Skeletal muscle tissue (tissue), 3 donors: ENCODE measurements at regions not wholly inside any gene's neighbourhood (a gene's known extent, or its start where the extent isn't known, plus 50 kb on each side); places are given as distances from the start of the nearest gene placed in this dataset.
"Not testable (repeated sequence)": the region's sequence is repeated elsewhere in the genome, so short reads cannot be mapped to it uniquely, and the experiment has no call there.

Experiments used
- H3K27ac ChIP-seq: one replicate; pipeline ENCODE4 v1.7.0; 2013; ENCODE audit warnings: mild to moderate bottlenecking, low read depth, low read length, inconsistent platforms
- H3K27me3 ChIP-seq, 3 donors: one replicate each; pipeline ENCODE4 v1.7.0; 2013; ENCODE audit warnings: low read length in 3 of 3; ENCODE audit not compliant: control insufficient read depth in 3 of 3, insufficient read depth in 3 of 3
- H3K36me3 ChIP-seq, 3 donors: one replicate each; pipeline ENCODE4 v1.7.0; 2013; ENCODE audit warnings: low read length in 3 of 3; ENCODE audit not compliant: control insufficient read depth in 3 of 3, insufficient read depth in 3 of 3
- H3K4me1 ChIP-seq, 3 donors: one replicate each; pipeline ENCODE4 v1.7.0; 2013; ENCODE audit warnings: low read length in 3 of 3, mild to moderate bottlenecking in 3 of 3; ENCODE audit not compliant: control insufficient read depth in 3 of 3, insufficient read depth in 3 of 3
- H3K4me3 ChIP-seq, 3 donors: one replicate each; pipeline ENCODE4 v1.7.0; 2013; ENCODE audit warnings: low read length in 3 of 3
- H3K9ac ChIP-seq, 3 donors: one replicate each; pipeline ENCODE4 v1.7.0; 2013; ENCODE audit warnings: low read length in 3 of 3, mild to moderate bottlenecking in 3 of 3, moderate library complexity in 2 of 3, low read depth in 1 of 3
- H3K9me3 ChIP-seq, 3 donors: one replicate each; pipeline ENCODE4 v1.7.0; 2013; ENCODE audit warnings: low read length in 3 of 3; ENCODE audit not compliant: control insufficient read depth in 3 of 3
- donor health status: Osteomylitis.

GRCh38 chr16:62298600-62298999 lies 262.4 kb upstream of the CDH8 start:
- no peak overlapping the region for H3K9ac ChIP-seq
- H3K27ac ChIP-seq = no peak overlapping the region
- no peak overlapping the region for H3K4me3 ChIP-seq
- H3K27me3 ChIP-seq = no peaks in the 10 kb centered on the region
- H3K4me1 ChIP-seq = no peaks in the 10 kb centered on the region
- no peaks in the 10 kb centered on the region for H3K36me3 ChIP-seq
- peaks cover 0 to 3% (median 0%) of the 10 kb centered on the region in 3 donors for H3K9me3 ChIP-seq

DNA sequence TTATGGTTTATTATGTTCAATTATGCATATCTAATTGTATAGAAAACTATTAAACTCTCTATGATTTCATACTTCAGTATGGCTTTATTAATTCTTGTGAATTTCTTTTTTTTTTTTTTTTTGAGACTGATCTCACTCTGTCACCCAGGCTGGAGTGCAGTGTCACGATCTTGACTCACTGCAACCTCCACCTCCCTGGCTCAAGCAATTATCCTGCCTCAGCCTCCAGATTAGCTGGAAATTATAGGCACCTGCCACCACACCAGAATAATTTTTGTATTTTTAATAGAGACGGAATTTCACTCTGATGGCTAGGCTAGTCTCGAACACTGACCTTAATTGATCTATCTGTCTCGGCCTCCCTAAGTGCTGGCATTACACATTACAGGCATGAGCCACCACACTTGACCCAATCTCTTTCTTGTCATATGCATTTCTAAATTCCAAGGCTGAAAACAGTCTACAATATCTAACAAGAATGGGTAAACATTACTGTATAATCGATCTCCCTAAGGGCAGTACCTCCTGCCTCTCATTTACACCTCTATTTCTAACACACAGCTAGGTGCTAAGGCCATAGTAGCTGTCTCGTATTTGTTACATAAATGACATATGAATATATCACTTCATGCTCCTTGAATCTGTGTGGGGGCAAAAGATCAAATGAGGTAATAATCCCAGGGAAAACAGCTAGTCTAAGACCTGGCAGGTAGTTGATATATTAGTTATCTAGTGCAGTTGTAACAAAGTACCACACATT lies 258.2 kb upstream of the CDH8 start:
- no peaks in the 10 kb centered on the region for H3K36me3 ChIP-seq
- no peak overlapping the region for H3K9ac ChIP-seq

GRCh38 chr16:62288990-62289629 lies 252.9 kb upstream of the CDH8 start:
- H3K9ac ChIP-seq = no peak overlapping the region
- no peaks in the 10 kb centered on the region for H3K36me3 ChIP-seq
- no peaks in the 10 kb centered on the region for H3K9me3 ChIP-seq
- H3K4me3 ChIP-seq = no peak overlapping the region
- no peak overlapping the region for H3K27ac ChIP-seq
- H3K4me1 ChIP-seq = no peaks in the 10 kb centered on the region
- peaks cover 0 to 2% (median 0%) of the 10 kb centered on the region in 3 donors for H3K27me3 ChIP-seq

More for the DNA sequence above, 258.2 kb upstream of the CDH8 start:
- Histone ChIP-seq H3K27me3 (peaks cover 0 to under 1% (median 0%) of the 10 kb centered on the region in 3 donors), H3K4me1 (no peaks in the 10 kb centered on the region), H3K4me3 (no peak overlapping the region), H3K27ac (no peak overlapping the region), H3K9me3 (no peaks in the 10 kb centered on the region)

GRCh38 chr16:62280506-62280905 lies 244.3 kb upstream of the CDH8 start:
- Histone ChIP-seq H3K27me3 (no peaks in the 10 kb centered on the region), H3K9ac (no peak overlapping the region), H3K4me3 (no peak overlapping the region), H3K4me1 (no peaks in the 10 kb centered on the region), H3K36me3 (no peaks in the 10 kb centered on the region), H3K9me3 (no peaks in the 10 kb centered on the region), H3K27ac (no peak overlapping the region)

DNA sequence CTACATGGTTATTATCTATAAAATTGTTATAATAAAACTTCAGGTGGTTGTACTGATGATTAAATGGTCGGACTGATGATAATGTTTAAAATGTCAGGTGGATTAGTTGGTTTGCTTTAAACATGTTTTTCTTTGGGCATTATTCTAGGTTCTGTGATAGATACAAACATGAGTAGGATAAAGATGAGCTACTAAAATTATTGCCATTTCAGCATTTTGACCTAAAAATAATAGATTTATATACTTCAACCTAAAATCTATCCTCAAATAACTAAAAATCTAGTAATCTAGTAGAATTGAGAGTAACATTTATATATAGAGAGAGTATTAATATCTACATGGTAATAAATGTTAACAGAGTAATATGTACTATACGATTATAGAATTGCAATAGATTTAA lies 241.7 kb upstream of the CDH8 start:
- Histone ChIP-seq H3K4me1 (no peaks in the 10 kb centered on the region), H3K4me3 (no peak overlapping the region), H3K36me3 (no peaks in the 10 kb centered on the region), H3K9me3 (no peaks in the 10 kb centered on the region), H3K9ac (no peak overlapping the region), H3K27ac (no peak overlapping the region), H3K27me3 (no peaks in the 10 kb centered on the region)

- H3K27ac ChIP-seq = no peak overlapping the region
- no peak overlapping the region for H3K4me3 ChIP-seq
- H3K36me3 ChIP-seq = no peaks in the 10 kb centered on the region
- H3K9me3 ChIP-seq = no peaks in the 10 kb centered on the region
- H3K4me1 ChIP-seq = no peaks in the 10 kb centered on the region
- no peaks in the 10 kb centered on the region for H3K27me3 ChIP-seq
- H3K9ac ChIP-seq = no peak overlapping the region
These were observed 240.4 kb upstream of the CDH8 start for GRCh38 chr16:62276637-62277036.

DNA sequence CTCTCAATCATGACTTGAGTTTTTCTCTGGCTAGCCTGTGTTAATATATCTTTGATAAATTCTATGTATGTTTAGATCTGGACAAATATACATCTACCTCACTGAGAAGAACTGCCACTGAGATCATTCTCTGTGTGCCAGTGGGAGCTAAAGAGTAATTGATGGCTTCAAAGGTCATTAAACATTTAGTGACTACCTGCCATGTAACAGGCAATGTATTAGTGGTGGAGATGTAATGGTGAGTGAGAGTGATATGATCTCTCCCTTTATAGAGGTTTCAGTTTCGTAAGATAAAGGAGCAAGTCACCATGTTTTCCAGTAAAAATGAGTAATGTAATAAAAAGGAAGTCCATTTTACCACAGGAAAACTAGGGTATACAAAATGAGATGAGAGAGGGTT lies 235.8 kb upstream of the CDH8 start:
- Histone ChIP-seq H3K9ac (no peak overlapping the region), H3K4me3 (no peak overlapping the region), H3K27ac (no peak overlapping the region)

GRCh38 chr16:62261760-62262159 lies 225.5 kb upstream of the CDH8 start:
- H3K4me3 ChIP-seq = no peak overlapping the region
- no peaks in the 10 kb centered on the region for H3K36me3 ChIP-seq
- no peaks in the 10 kb centered on the region for H3K4me1 ChIP-seq
- no peak overlapping the region for H3K27ac ChIP-seq
- no peaks in the 10 kb centered on the region for H3K9me3 ChIP-seq
- no peak overlapping the region for H3K9ac ChIP-seq
- no peaks in the 10 kb centered on the region for H3K27me3 ChIP-seq

More for the DNA sequence above, 235.8 kb upstream of the CDH8 start:
- Histone ChIP-seq H3K27me3 (no peaks in the 10 kb centered on the region), H3K9me3 (no peaks in the 10 kb centered on the region), H3K4me1 (no peaks in the 10 kb centered on the region), H3K36me3 (no peaks in the 10 kb centered on the region)

DNA sequence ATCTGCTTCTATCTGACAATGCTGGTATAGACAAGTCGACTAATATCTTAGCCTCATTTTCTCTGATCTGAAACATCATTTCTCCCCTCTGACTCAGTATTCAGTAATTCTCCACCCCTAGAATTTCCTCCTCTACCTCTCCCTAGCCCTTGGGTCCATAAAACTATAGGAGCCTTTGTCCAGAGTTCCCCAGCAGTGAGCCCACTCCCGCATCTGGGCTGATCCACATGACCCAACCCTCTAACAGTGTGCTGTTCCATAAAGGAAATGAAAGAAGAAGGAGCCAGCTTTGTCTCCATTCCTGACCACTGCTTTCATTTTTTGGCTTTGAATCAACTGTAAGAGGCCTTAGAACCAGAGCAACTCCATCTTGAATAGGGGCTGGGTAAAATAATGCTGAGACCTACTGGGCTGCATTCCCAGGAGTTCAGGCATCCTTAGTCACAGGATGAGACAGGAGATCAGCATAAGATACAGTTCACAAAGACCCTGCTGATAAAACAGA lies 222.7 kb upstream of the CDH8 start:
- not testable (repeated sequence) for H3K9ac ChIP-seq, H3K4me3 ChIP-seq, H3K4me1 ChIP-seq, H3K27ac ChIP-seq, H3K9me3 ChIP-seq, H3K27me3 ChIP-seq, H3K36me3 ChIP-seq

- Histone ChIP-seq H3K27me3 (no peaks in the 10 kb centered on the region), H3K4me3 (no peak overlapping the region), H3K36me3 (no peaks in the 10 kb centered on the region), H3K9ac (no peak overlapping the region), H3K4me1 (no peaks in the 10 kb centered on the region), H3K27ac (no peak overlapping the region), H3K9me3 (no peaks in the 10 kb centered on the region)
These were observed 220.2 kb upstream of the CDH8 start for GRCh38 chr16:62256406-62256805.
